HG03558 (cell line): ENCODE measurements at regions not wholly inside any gene's neighbourhood (a gene's known extent, or its start where the extent isn't known, plus 50 kb on each side); places are given as distances from the start of the nearest gene placed in this dataset.

Source experiments
- ATAC-seq: cut with Tn5 transposase; IDR thresholded peaks from one replicate; pipeline ENCODE4 v1.9.1; 2021; ENCODE audit warnings: moderate number of reproducible peaks; ENCODE audit not compliant: unreplicated experiment; ENCODE audit errors: extremely low read depth

- no peak for ATAC-seq
These were observed 194.9 kb upstream of the RMST start for GRCh38 chr12:97267594-97268202.

GRCh38 chr12:97272471-97272870 lies 190.1 kb upstream of the RMST start:
- ATAC-seq: no peak

GRCh38 chr12:97274386-97274785 lies 188.2 kb upstream of the RMST start:
- no peak for ATAC-seq

GRCh38 chr12:97275256-97275655 lies 187.3 kb upstream of the RMST start:
- no peak for ATAC-seq

- no peak for ATAC-seq
These were observed 186.6 kb upstream of the RMST start for GRCh38 chr12:97275728-97276590.

- ATAC-seq: no peak
These were observed 185.8 kb upstream of the RMST start for GRCh38 chr12:97276661-97277429.

- ATAC-seq: no peak
These were observed 179.3 kb upstream of the RMST start for GRCh38 chr12:97283297-97283696.

GRCh38 chr12:97288531-97288930 lies 174.1 kb upstream of the RMST start:
- no peak for ATAC-seq

- no peak for ATAC-seq
These were observed 170.0 kb upstream of the RMST start for GRCh38 chr12:97292588-97292987.

GRCh38 chr12:97293541-97293940 lies 169.1 kb upstream of the RMST start:
- no peak for ATAC-seq

GRCh38 chr12:97299847-97300246 lies 162.8 kb upstream of the RMST start:
- no peak for ATAC-seq

- no peak for ATAC-seq
These were observed 162.2 kb upstream of the RMST start for GRCh38 chr12:97300431-97300830.

- ATAC-seq: no peak
These were observed 161.7 kb upstream of the RMST start for GRCh38 chr12:97300891-97301290.

- ATAC-seq: no peak
These were observed 161.0 kb upstream of the RMST start for GRCh38 chr12:97301576-97301975.

- no peak for ATAC-seq
These were observed 157.0 kb upstream of the RMST start for GRCh38 chr12:97305651-97306050.

- ATAC-seq: peak; percentile 99
These were observed 156.5 kb upstream of the RMST start for GRCh38 chr12:97306147-97306546.

- ATAC-seq: no peak
These were observed 153.9 kb upstream of the RMST start for GRCh38 chr12:97308576-97309198.

GRCh38 chr12:97309921-97310320 lies 152.7 kb upstream of the RMST start:
- ATAC-seq: no peak

GRCh38 chr12:97312570-97313135 lies 150.0 kb upstream of the RMST start:
- ATAC-seq: no peak

GRCh38 chr12:97313471-97314190 lies 149.0 kb upstream of the RMST start:
- no peak for ATAC-seq
